ENCODE measurements at regions not wholly inside any gene's neighbourhood (a gene's known extent, or its start where the extent isn't known, plus 50 kb on each side); places are given as distances from the start of the nearest gene placed in this dataset.
"Not testable (repeated sequence)": the region's sequence is repeated elsewhere in the genome, so short reads cannot be mapped to it uniquely, and the experiment has no call there.

GRCh38 chr22:48299124-48299523 is 1528.5 kb downstream of the BRD1 start:
- no peak for ATAC-seq

GRCh38 chr22:48297296-48297695 is 1530.4 kb downstream of the BRD1 start:
- ATAC-seq: no peak

- not testable (repeated sequence) for ATAC-seq
Measured at GRCh38 chr22:48289954-48290353, 1527.5 kb downstream of the TBC1D22A start.

GRCh38 chr22:48288376-48288940 is 1526.0 kb downstream of the TBC1D22A start:
- ATAC-seq: no peak

DNA sequence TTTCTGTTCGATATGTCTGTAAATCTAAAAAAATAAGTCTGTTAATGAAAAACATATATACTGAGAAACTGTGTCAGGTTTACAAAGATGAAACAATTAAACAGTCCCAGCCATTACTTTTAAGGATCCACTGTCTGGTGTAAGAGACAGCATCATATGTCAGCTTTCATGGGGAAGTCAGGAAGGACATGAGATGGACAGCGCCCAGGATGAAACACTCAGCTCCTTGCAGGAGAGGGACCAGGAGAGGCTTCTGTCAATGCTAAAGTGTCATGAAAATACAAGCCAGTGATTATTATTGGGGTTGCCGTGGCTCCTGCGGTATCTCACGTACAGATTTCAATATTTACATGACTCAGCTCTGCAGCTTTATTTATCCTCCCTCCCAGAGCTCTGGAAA is 1524.6 kb downstream of the TBC1D22A start:
- ATAC-seq: no peak

DNA sequence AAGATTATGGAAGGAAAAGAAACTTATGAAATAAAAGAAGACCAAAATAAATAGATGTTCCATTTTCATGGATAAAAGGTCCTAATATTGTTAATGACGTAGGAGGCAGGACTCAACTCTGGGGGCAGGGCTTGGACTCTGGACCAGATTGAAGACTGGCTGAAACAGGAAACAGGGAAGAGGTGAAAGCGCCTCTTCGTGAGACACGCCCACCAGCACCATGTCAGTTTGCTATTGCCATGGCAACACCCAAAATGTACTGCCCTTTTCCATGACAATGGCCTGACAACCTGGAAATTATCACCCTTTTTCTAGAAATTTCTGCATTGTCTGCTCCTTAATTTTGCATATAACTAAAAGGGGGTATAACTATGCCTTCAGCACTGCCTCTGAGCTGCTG is 1522.2 kb downstream of the TBC1D22A start:
- no peak for ATAC-seq

- ATAC-seq: no peak
Measured at GRCh38 chr22:48282804-48283203, 1520.4 kb downstream of the TBC1D22A start.

DNA sequence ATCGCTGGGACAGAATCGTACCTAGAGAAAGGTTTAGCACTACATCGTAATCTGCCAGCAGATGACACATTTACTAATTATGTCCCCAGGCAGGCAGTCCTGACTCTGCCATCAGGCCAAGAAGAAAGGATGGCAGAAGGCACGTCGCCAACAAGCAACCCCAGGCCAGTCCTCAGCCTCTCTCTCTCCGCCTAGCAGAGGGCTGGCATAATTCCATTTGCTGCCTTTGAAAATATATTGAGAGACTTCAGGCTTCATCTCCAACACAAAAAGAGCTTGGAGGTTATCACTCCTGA is 1517.0 kb downstream of the TBC1D22A start:
- ATAC-seq: no peak

DNA sequence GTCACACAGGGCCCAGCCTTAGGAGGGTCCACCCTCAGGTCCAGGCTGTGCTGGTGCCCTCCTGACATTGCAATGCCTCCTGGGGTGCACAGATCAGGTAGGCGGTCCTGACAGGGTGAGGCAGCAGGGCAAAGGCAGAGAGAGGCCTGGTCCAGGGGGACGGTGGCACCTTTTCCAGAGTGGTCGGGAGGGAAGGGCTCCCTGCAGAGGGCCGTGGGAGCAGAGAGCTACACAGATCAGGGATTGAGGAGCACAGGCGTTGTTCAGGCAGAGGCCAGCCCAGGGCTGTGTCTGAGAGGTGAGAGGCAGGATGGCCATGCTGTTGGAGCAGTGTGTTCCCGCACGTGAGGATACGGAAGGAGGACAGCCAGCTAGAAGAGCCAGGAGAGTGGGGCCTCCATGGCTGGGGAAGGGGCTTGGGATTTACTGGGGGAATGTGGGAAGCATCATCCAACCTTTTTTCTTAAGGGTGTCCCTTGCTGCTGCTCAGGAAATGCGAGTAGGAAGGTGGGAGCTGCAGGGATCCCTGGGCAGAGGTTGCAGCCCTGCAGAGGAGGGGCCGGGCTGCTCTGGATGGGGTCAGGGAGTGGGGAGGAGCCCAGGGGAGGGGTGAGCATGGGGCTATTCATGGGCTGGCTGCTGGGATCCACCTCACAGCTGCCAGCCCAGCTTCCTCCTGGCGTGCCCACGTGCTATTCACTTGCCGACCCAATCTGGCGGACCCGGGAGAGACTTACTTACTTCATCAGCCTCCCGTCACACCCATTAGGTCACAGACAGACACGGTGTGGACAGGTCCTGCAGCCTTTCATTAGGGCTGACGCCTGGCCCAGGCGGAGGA is 1516.4 kb downstream of the TBC1D22A start:
- ATAC-seq: no peak

- no peak for ATAC-seq
Measured at GRCh38 chr22:48277868-48278581, 1515.6 kb downstream of the TBC1D22A start.

- no peak for ATAC-seq
Measured at GRCh38 chr22:48276994-48277867, 1514.8 kb downstream of the TBC1D22A start.

GRCh38 chr22:48275412-48275811 is 1513.0 kb downstream of the TBC1D22A start:
- ATAC-seq: no peak

DNA sequence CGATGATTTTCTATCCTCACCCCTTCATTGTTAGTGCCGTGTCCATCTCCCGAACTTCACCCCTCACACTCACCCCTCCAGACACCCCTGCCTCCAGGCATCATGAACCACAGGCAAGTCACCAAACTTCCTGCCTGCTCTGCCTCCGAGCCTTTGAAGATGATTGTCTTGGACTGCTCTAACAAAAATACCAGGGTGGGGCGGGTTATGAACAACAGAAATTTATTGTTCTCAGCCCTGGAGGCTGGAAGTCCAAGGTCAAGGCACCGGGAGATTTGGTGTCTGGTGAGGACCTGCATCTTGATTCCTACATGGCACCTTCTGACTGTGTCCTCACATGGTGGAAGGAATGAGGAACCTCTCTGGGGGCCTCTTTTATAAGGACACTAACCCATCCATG is 1508.3 kb downstream of the TBC1D22A start:
- ATAC-seq: no peak

DNA sequence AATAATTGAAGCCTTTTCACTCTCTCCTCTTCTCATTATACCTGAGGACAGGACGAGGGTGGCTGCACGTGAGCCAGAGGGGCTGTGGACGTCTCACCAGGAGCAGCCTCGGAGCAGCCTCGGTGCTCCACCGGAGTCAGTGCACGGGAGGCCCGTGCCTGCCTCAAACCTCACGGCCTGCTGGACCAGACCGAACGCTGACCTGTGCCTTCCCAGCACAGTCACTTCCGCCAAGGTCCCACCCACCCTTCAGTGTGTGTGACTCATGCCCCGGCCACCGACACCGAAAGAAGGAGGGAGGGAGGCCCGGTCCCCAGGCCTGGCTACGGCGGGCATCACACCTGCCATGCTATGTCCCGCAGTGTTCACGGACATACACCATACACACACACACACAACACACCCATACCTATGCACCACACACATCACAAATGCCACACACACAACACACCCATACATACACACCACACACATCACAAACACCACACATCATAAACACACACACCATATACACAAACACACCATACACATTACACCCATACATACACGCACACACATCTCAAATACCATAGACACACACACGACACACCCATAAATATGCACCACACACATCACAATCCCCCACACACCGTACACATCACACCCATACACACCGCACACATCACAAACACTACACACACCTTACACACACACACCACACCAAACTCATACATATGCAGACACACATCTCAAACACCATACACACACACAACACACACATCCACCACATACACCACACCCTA is 1506.5 kb downstream of the TBC1D22A start:
- no peak for ATAC-seq

DNA sequence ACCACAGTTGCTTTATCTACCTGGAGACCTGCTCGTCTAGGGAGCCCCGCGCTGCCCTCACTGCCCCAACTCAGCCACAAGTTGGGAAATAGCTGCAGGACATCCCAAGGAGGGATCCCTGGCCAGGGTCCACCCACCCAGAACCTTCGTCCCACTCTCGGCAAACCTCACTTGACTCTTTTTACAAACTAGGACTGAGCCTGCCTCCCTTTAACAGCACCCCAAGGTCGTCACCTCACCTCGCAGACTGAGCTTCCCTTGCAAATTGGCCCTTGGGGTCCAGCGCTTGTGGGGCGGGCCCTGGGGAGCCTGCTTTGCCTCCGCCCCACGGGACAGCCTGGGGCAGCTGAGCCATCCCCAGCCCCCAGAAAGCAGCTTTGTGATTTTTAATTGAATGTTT is 1505.8 kb downstream of the TBC1D22A start:
- no peak for ATAC-seq

DNA sequence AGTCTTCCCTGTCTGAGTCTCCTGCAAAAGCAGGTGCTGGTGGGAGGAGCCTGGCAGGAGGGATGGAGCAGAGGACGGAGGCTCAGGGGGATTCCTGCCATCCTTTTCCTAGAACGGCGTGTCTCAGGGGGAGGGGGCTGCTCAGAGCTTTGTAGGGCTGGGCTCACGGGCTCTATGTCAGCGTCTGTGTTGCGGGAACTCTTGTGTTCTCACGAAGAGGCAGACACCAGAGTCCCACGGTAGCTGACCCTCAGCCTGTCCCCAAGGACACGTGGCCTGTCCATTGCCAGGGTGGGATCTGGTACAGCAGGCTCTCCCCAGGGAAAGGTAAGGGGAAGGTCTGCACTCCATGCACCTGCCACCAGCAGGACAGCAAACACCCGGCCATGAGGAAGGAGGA is 1505.2 kb downstream of the TBC1D22A start:
- no peak for ATAC-seq

DNA sequence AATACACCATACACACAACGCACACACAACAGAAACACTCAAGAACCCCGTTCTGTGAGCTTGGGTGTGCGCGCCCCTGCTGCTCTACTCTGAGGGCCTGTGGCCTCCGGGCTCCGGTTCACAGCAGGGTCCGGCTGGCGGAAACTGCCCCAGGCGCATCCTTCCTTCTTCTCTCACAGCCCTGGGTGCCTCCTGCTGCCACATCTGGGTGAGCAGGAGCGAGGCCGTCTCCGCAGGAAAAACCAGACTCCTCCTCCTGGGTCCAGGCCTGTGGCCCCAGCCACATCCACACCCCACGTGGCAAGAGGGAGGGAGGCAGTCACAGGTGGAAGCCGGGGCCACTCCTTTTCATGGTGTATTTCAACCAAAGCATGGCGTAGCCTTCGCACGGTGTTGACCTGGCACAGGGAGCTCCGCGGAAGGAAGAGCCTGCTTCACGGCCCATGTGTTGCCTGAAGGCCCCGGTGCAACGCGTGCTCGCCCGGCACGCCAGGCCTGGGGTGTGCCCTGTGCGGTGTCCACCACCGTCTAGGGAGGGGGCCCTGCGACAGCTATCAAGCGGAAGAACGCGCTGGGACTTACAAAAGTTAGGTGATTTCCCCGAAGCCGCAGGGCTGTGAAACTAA is 1502.7 kb downstream of the TBC1D22A start:
- no peak for ATAC-seq

DNA sequence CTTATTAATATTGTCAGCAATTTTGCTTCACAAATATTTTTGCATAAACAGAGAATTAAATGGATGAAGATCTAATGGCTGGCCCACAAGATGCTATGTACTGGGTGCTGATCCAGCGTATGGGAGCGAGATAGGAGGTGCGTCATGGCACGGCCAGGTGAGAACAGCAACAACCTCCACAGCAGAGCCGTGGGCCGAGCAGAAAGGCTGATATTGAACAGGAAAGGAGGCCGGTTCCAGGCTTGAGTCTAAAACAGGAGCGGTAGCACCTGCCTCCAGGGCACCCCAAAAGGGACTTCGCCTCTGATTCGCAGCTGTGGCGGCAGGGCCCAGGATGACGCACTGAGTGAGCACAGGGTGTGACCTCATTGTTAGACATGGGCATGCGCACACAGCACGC is 1502.1 kb downstream of the TBC1D22A start:
- ATAC-seq: no peak

GRCh38 chr22:48263791-48264351 is 1501.4 kb downstream of the TBC1D22A start:
- no peak for ATAC-seq

- no peak for ATAC-seq
Measured at GRCh38 chr22:48263431-48263765, 1500.9 kb downstream of the TBC1D22A start.

GRCh38 chr22:48262596-48263430 is 1500.4 kb downstream of the TBC1D22A start:
- ATAC-seq: no peak

Measured in activated CD4-positive, CD25-positive, alpha-beta regulatory T cell treated with anti-CD3 and anti-CD28 coated beads, Interleukin-2, amount 50 U/mL, for 24 hours (primary cell).